ENCODE measurements at regions not wholly inside any gene's neighbourhood (a gene's known extent, or its start where the extent isn't known, plus 50 kb on each side); places are given as distances from the start of the nearest gene placed in this dataset.

DNA sequence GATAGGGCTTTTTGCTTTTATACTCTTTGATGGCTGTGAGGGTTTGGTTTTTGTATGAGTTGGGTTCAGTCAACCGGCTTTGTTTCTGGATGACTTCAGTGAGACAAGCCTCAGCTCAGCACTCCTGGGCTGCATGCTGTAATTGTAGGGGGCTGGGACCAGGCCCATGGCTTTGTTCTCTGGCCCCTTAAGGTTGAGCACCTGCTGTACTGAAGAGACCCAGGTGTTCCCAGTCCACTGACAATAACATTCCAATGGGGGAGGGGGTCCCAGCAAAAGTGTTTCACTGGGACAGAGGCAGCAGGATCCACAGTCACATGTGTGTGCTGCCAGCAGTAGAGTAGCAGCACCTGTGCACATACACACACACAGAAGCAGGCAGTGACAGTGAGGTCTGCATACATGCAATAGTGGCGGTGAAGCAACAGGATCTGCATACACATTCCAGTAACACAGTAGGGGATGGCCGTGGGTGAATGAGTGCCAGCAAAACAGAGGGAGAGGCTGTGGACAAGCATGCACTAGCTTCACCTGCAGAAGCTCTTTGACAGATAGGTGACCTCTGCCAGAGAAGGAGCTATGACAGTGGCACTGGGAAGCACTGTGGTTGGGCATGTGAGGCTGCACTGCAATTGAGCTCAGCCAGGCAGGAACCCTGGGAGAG lies 240.4 kb downstream of the ASCL1 start:
- no peak overlapping the region for H3K4me3 ChIP-seq (ENCODE audit: low read depth, low read length)
- POLR2A ChIA-PET = no interaction called here
- CTCF ChIA-PET = no interaction called here
- TF ChIP-seq, protein P1, sequence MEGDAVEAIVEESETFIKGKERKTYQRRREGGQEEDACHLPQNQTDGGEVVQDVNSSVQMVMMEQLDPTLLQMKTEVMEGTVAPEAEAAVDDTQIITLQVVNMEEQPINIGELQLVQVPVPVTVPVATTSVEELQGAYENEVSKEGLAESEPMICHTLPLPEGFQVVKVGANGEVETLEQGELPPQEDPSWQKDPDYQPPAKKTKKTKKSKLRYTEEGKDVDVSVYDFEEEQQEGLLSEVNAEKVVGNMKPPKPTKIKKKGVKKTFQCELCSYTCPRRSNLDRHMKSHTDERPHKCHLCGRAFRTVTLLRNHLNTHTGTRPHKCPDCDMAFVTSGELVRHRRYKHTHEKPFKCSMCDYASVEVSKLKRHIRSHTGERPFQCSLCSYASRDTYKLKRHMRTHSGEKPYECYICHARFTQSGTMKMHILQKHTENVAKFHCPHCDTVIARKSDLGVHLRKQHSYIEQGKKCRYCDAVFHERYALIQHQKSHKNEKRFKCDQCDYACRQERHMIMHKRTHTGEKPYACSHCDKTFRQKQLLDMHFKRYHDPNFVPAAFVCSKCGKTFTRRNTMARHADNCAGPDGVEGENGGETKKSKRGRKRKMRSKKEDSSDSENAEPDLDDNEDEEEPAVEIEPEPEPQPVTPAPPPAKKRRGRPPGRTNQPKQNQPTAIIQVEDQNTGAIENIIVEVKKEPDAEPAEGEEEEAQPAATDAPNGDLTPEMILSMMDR (IDR thresholded peaks at IDR 0.05; ENCODE audit: insufficient read depth, low read length, missing control alignments) = no peak
- no peak for DNase-seq (ENCODE audit: low read depth, low spot score)

DNA sequence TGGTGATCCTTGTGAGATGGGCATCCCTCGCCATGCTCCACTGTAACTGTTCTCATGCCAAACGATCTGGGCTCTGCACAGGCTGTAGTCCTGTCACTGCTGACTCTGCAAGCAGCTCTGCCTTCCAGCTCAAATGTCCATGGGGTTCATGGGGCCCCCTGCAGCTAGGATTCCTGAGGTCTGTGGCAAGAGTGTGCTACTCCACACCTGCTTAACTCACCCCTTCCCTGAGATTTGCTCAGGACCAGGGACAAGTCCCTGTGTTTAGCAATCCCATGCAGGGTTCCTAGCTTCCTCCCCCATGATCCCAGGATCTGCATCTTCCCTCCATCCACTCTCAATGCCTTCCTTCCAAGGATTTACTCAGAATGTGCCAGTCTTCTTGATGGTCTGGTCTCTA lies 241.0 kb downstream of the ASCL1 start:
- TF ChIP-seq, protein P1 (IDR thresholded peaks at IDR 0.05; ENCODE audit: insufficient read depth, low read length, missing control alignments) = no peak
- DNase-seq (ENCODE audit: low read depth, low spot score) = no peak
- ChIA-PET POLR2A (no interaction called here), CTCF (no interaction called here)
- no peak overlapping the region for H3K4me3 ChIP-seq (ENCODE audit: low read depth, low read length)

DNA sequence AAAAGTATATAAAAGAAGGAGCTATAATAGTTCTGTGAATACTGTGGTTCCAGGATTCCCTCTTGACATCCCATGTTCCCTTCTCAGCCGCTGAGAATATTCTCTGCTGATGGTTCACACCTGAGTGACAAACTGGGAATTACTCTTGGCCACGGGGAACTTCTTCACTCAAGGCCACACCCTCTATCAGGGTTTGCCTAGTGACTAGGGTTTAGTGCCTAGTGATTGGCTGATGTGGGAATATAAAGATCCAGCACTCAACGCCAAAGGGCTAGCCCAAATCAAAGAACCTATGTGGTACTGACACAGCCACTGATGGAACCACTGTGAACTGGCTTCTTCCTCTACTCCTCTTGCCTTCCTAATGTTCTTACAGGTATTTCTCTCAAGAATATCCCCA lies 248.4 kb downstream of the ASCL1 start:
- DNase-seq (ENCODE audit: low read depth, low spot score) = no peak
- TF ChIP-seq, protein P1 (IDR thresholded peaks at IDR 0.05; ENCODE audit: insufficient read depth, low read length, missing control alignments) = no peak
- POLR2A ChIA-PET = no interaction called here
- H3K4me3 ChIP-seq (ENCODE audit: low read depth, low read length) = no peak overlapping the region
- CTCF ChIA-PET = no interaction called here

DNA sequence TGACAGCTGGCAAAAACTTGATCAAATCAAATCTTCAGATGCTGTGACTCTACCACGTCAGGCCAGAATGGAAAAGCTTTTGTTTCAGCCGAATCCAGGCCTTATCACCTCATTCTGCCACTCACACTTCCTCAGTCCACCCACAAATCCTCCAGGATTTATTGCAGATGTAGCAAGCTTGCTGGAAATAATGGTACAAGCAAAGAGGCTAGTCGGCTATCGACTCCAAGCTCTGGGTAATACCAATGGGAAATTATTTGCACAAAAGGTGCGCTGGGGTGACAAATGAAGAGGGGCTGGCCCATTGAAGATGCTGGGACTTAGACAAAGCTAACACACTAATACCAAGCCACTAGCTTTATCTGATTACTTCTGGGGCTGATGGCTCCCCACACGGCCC lies 250.5 kb downstream of the ASCL1 start:
- H3K4me3 ChIP-seq (ENCODE audit: low read depth, low read length) = no peak overlapping the region
- POLR2A ChIA-PET = no interaction called here
- DNase-seq (ENCODE audit: low read depth, low spot score) = no peak
- CTCF ChIA-PET = no interaction called here
- TF ChIP-seq, protein P1 (IDR thresholded peaks at IDR 0.05; ENCODE audit: insufficient read depth, low read length, missing control alignments) = no peak

DNA sequence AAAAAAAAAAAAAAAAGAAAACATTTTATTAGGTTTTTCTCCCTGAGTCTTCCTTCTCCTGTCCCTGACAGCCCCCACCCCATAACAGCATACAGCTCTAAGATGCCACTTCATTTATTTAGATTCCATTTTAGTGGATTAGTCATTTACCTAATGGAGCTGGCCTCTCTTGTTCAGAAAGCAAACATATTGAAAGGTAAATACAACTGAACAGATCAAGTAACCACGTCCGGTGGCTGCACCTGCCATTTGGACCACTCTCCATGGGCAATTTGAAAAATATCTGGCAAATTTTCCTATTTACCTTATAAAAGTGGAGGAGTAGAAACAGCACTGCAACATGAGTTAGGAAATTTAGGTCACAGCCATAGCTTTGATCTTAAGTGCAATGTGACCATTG lies 254.6 kb downstream of the C12orf42 start:
- ChIA-PET POLR2A (no interaction called here), CTCF (no interaction called here)
- TF ChIP-seq, protein P1 (IDR thresholded peaks at IDR 0.05; ENCODE audit: insufficient read depth, low read length, missing control alignments) = no peak
- H3K4me3 ChIP-seq (ENCODE audit: low read depth, low read length) = no peak overlapping the region
- DNase-seq (ENCODE audit: low read depth, low spot score) = no peak

DNA sequence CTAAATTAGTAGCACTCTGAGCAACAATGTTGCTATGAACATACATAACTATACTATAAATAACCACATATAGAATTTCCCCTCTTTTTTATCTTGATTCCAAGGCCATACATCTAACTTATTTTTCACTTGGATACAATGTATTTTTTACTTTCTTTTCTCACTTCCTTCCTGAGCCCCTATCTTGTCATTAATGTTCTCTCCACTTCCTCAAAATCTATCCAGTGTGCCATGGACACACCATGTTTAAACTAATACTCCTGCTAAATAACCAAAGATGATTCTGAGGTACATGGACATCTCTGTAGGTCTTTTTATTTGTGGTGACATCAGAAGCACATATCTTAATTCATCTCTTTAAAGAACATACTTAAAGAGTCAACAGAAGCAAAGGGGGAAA lies 251.2 kb downstream of the C12orf42 start:
- CTCF ChIA-PET = no interaction called here
- no peak for DNase-seq (ENCODE audit: low read depth, low spot score)

More for the DNA sequence above, 251.2 kb downstream of the C12orf42 start:
- POLR2A ChIA-PET = no interaction called here
- H3K4me3 ChIP-seq (ENCODE audit: low read depth, low read length) = no peak overlapping the region
- TF ChIP-seq, protein P1 (IDR thresholded peaks at IDR 0.05; ENCODE audit: insufficient read depth, low read length, missing control alignments) = no peak
